IPS-15b (cell line): ENCODE measurements at regions not wholly inside any gene's neighbourhood (a gene's known extent, or its start where the extent isn't known, plus 50 kb on each side); places are given as distances from the start of the nearest gene placed in this dataset.

ENCODE experiments used
- H3K27me3 ChIP-seq: one replicate; pipeline ENCODE4 v1.6.1; 2013; ENCODE audit warnings: low read length; ENCODE audit not compliant: control insufficient read depth, insufficient read depth
- H3K36me3 ChIP-seq: one replicate; pipeline ENCODE4 v1.6.1; 2013; ENCODE audit warnings: low read length; ENCODE audit not compliant: control insufficient read depth, insufficient read depth
- H3K4me1 ChIP-seq: one replicate; pipeline ENCODE4 v1.6.1; 2013; ENCODE audit warnings: mild to moderate bottlenecking, low read length; ENCODE audit not compliant: control insufficient read depth, insufficient read depth
- H3K4me3 ChIP-seq: one replicate; pipeline ENCODE4 v1.5.1; 2013; ENCODE audit warnings: low read depth, low read length
- H3K9ac ChIP-seq: one replicate; pipeline ENCODE4 v1.6.1; 2013; ENCODE audit warnings: low read depth, mild to moderate bottlenecking, low read length
- H3K9me3 ChIP-seq: one replicate; pipeline ENCODE4 v1.6.1; 2013; ENCODE audit warnings: mild to moderate bottlenecking, low read length; ENCODE audit not compliant: control insufficient read depth, insufficient read depth

DNA sequence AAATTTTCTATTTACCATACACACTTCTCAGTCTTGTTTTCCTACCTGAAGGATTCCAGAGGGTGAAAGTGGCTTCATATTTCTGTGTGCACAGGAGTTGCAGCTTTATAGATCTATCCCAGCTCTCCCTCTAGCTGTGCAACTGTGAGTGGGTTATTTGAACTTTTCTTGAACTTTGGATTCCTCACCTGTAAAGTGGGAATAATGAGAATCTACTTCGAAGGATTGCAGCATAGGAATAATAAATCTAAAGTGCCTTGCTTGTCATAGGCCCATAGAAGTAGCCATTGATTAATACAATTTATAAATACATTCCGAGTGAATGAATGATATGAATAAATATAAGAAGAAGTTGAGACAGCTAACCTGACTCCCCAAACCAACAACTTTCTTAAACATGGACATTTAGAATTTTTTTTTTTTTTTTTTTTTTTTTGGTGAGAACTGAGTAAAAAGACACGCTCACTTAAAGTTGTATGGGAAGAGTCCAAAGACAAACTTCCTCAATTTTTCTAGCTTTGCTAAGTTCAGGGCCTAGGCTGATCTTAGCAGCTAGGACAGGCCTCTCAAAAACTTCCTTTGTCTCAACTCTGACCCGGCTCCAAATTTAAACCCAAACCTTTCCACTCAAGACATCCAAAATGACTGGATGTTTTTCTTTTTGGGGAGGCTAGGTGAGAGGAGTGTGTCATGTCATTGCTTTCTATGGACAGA lies 203.3 kb upstream of the FBXO11 start:
- H3K9me3 ChIP-seq: no peaks in the 10 kb centered on the region
- H3K9ac ChIP-seq: no peak overlapping the region
- H3K4me3 ChIP-seq: no peak overlapping the region
- no peaks in the 10 kb centered on the region for H3K27me3 ChIP-seq
- H3K4me1 ChIP-seq: peaks cover 11% of the 10 kb centered on the region
- H3K36me3 ChIP-seq: no peaks in the 10 kb centered on the region

DNA sequence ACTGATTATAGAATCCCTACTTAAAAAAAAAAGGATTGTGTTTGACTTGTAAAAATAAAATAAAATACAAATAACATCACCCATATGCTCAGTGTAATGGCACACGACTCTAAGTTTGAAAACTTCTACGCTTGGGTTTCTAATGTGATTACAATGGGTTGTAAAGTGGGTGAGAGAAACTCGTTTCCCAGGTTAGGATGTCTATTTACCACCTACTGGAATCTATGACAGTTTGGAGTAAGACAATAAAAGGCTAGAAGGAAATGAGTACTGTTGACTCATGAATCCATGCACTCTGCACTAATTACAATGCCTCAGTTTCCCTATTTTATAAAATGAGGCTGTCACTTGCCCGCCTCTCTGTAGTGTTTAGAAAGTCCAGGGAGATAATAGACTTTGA lies 204.0 kb upstream of the FOXN2 start:
- Histone ChIP-seq H3K4me3 (no peak overlapping the region), H3K36me3 (no peaks in the 10 kb centered on the region), H3K9me3 (no peaks in the 10 kb centered on the region), H3K4me1 (peaks cover 11% of the 10 kb centered on the region), H3K9ac (no peak overlapping the region), H3K27me3 (no peaks in the 10 kb centered on the region)

DNA sequence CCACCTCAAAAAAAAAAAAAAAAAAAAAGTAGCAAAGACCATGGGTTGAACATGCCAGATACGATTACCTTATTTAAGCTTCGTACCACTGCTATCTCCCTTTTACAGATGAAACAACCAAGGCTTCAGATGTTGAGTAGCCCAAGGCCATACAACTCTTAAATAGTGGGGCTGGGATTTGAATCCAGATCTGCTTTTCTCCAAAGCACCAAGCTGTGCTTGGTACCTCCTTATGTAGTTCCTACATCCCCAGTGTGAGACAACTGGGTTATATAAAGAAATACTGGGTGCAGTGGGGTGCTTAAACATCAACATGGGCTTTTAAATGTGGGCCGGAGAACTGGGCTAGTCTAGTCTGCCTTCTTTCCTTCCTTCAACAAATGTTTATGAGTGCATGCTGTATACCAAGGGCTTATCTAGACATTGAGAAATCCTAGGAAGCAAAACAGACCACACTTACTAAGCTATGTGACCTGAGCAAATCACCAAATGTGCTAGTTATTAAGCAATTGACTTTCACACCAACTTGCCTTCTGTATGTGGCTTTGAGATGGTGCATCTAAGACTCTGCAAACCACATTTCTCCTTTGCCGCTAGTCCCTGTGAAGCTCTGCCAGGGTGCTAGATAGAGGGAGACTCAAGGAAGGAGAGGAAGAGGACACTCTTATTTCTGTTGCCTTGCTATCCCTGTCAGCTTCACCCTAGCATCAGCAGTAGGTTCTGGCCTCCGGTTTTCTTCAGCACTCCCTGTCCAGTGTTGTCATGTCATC lies 201.4 kb upstream of the FOXN2 start:
- Histone ChIP-seq H3K9ac (no peak overlapping the region), H3K4me1 (no peaks in the 10 kb centered on the region), H3K9me3 (no peaks in the 10 kb centered on the region), H3K4me3 (no peak overlapping the region), H3K36me3 (no peaks in the 10 kb centered on the region), H3K27me3 (no peaks in the 10 kb centered on the region)

DNA sequence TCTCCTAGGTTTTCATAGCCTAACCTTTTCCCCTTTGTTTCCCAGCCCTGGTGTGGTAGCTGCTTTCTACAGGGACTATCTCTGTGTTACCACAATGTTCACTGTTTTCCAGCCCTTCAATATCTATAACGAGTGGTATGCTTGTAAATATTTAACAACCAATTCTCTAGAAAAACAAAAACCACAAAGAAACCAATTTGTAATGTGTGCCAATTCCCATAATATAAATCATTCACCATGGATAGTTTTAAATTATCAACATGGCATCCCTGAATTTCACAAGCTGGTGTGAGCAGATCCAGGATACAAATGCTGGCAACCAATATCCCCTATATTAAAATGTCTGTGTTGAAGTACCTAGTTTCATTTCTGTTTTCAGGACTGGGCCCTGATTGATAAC lies 200.7 kb upstream of the FOXN2 start:
- H3K4me1 ChIP-seq: no peaks in the 10 kb centered on the region
- H3K9me3 ChIP-seq: no peaks in the 10 kb centered on the region
- H3K4me3 ChIP-seq: no peak overlapping the region
- H3K27me3 ChIP-seq: no peaks in the 10 kb centered on the region
- H3K36me3 ChIP-seq: no peaks in the 10 kb centered on the region
- no peak overlapping the region for H3K9ac ChIP-seq

DNA sequence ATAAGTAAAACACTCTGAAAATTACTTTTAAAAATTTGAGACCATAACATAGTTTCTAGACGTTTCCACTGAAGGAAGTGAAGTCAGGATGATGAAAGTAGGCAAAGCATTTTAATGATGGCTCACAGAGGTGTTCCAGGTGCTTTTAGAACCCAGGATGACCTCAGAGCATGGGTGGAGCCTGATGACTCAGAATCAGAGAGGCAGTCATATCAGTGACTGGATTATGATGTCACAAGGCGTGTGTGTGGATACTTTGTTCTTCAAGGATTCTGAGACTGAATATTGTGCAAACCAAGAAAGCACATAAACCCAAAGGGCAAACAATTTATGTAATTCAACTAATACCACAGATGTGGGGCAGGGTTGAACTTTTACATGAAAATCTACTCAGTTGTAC lies 200.2 kb upstream of the FOXN2 start:
- Histone ChIP-seq H3K9me3 (no peaks in the 10 kb centered on the region), H3K4me3 (no peak overlapping the region), H3K36me3 (no peaks in the 10 kb centered on the region), H3K4me1 (no peaks in the 10 kb centered on the region), H3K27me3 (no peaks in the 10 kb centered on the region), H3K9ac (no peak overlapping the region)

DNA sequence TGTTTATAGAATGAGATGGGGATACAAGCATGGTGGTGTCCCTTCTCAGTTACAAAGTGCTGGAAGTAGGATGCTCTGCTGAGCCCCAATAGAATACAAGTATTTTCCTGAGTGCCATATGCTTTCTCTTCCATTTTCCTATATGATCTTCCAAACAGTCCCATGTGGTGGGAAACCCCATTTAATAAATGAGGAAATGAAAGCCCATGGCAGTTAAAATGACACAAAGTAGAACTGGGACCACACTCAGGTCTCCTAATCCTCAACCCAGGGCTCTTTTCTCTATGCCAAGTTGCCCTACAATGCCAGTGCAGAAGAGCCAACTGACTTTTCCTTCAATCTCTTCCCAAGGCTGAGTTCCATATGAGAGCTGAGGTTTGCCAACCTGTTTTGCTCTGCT lies 198.0 kb upstream of the FOXN2 start:
- no peak overlapping the region for H3K4me3 ChIP-seq
- H3K4me1 ChIP-seq: no peaks in the 10 kb centered on the region
- no peaks in the 10 kb centered on the region for H3K27me3 ChIP-seq
- H3K9me3 ChIP-seq: no peaks in the 10 kb centered on the region
- H3K36me3 ChIP-seq: no peaks in the 10 kb centered on the region
- H3K9ac ChIP-seq: no peak overlapping the region

DNA sequence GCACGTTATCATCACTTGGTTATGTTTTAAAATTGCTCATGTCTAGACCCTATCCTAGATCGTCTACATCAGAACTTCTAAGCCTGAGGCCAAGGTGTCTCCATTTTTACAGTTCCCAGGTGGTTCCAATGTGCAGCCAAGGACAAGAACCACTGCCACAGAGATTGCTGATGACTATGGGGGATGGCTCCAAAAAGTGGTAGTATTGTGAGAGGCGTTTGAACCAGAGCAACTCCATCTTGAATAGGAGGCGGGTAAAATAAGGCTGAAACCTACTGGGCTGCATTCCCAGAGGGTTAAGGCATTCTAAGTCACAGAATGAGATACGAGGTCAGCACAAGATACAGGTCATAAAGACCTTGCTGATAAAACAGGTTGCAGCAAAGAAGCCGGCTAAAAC lies 195.6 kb upstream of the FOXN2 start:
- Histone ChIP-seq H3K9ac (no peak overlapping the region), H3K9me3 (no peaks in the 10 kb centered on the region), H3K36me3 (no peaks in the 10 kb centered on the region), H3K4me1 (no peaks in the 10 kb centered on the region), H3K27me3 (no peaks in the 10 kb centered on the region), H3K4me3 (no peak overlapping the region)

DNA sequence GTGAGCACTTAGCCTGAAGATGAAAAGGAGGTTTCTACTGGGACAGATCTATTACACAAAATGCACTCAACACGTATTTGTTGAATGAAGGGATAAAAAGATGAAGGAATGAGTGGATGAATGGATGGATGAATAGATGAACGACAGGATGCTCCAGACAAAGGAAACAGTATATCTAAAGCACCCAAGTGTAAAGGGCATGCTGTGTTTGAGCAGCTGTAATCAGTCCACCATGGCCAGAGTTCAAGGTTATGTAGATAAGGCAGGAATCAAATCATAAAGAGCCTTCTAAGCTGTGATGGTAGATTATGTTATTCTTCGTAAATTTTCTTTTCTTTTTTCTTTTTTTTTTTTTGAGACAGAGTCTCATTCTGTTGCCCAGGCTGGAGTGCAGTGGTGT lies 194.4 kb upstream of the FOXN2 start:
- Histone ChIP-seq H3K9ac (no peak overlapping the region), H3K4me3 (no peak overlapping the region), H3K27me3 (no peaks in the 10 kb centered on the region), H3K9me3 (no peaks in the 10 kb centered on the region), H3K4me1 (no peaks in the 10 kb centered on the region), H3K36me3 (no peaks in the 10 kb centered on the region)

DNA sequence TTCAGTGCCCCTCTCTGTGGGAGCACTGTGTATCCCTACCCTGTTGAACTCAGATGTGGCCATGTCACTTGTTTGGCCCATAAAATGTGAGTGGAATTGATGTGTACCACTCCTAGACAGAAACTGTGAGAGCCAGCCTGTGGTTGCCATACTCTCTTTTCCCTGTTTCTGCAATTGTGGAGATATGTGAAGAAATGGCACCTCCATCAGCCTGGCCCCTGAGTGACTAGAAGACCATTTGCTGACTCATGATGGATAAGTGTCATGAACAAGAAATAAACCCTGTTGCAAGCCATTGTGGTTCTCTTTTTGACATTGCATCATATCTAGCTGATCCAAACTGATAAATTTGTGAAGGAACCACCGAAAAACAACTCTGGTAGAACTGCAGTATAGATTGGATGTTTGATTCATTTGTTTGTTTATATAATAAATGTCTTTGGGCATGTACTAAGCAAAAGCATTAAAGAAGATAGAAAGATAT lies 193.7 kb upstream of the FOXN2 start:
- H3K4me1 ChIP-seq: no peaks in the 10 kb centered on the region
- no peaks in the 10 kb centered on the region for H3K36me3 ChIP-seq
- no peak overlapping the region for H3K9ac ChIP-seq
- H3K9me3 ChIP-seq: no peaks in the 10 kb centered on the region
- no peaks in the 10 kb centered on the region for H3K27me3 ChIP-seq
- H3K4me3 ChIP-seq: no peak overlapping the region

DNA sequence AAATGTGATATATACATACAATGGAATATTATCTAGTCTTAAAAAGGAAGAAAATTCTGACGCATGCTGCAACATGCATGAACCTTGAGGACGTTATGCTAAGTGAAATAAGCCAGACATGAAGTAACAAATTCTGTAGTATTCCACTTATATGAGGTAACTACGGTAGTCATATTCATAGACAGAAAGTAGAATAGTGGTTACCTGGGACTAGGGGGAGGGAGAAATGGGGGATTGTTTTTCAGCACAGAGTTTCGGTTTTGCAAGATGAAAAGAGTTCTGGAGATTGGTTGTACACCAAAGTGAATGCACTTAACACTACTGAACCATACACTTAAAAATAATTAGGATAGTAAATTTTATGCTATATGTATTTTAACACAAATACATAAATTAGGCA lies 192.3 kb upstream of the FOXN2 start:
- Histone ChIP-seq H3K27me3 (no peaks in the 10 kb centered on the region), H3K4me3 (no peak overlapping the region), H3K9me3 (no peaks in the 10 kb centered on the region), H3K4me1 (no peaks in the 10 kb centered on the region), H3K9ac (no peak overlapping the region), H3K36me3 (no peaks in the 10 kb centered on the region)

DNA sequence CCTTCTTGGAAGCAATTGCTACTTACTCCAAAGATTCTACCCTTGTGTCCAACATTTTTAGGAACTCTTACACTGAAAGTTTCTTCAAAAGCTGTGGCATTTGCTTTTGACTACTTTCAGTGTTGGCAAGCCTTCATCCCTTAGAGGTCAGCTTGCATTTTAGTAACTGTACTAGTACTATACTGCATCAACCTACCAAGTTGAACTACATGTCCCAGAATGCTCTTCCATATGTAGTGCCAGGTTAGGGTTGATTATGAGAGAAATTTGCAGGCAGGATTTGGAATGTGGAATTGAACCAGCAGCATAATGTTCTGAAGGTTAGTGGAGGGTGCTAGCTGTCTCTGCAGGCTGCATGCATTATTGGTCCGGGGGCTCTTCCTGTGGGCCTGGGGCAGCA lies 189.9 kb upstream of the FOXN2 start:
- no peak overlapping the region for H3K9ac ChIP-seq
- no peaks in the 10 kb centered on the region for H3K36me3 ChIP-seq
- no peaks in the 10 kb centered on the region for H3K4me1 ChIP-seq
- no peaks in the 10 kb centered on the region for H3K9me3 ChIP-seq
- no peak overlapping the region for H3K4me3 ChIP-seq
- peaks cover 2% of the 10 kb centered on the region for H3K27me3 ChIP-seq

DNA sequence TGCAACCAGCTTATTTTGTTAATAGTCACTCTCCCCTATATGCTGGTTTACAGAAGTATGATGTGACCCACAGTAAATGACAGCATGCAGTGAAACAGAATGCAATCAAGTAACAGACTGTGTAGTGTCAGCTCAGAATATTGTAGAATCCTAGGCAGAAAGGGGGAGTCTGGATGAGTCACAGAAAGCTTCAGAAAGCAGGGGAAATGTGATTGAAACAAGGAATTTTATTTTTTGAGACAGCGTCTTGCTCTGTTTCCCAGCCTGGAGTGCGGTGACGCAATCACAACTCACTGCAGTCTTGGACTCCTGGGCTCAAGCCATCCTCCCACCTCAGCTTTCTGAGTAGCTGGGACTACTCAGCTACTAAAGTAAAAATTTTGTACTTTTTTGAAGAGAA lies 188.3 kb upstream of the FOXN2 start:
- H3K27me3 ChIP-seq: peaks cover 2% of the 10 kb centered on the region
- no peak overlapping the region for H3K9ac ChIP-seq
- no peaks in the 10 kb centered on the region for H3K9me3 ChIP-seq
- H3K4me1 ChIP-seq: no peaks in the 10 kb centered on the region
- no peaks in the 10 kb centered on the region for H3K36me3 ChIP-seq
- H3K4me3 ChIP-seq: no peak overlapping the region
